H1 (cell line): ENCODE measurements at regions not wholly inside any gene's neighbourhood (a gene's known extent, or its start where the extent isn't known, plus 50 kb on each side); places are given as distances from the start of the nearest gene placed in this dataset.

Experiments used
- CTCF ChIA-PET: fragments of 300-600 bp; sonication (Branson Sonifier 250); formaldehyde crosslinking; loops from one replicate; lab custom pipeline; 2021; ENCODE audit not compliant: partially characterized antibody; lab: Charles Lee
- POLR2A ChIA-PET: fragments of 300-600 bp; sonication (Branson Sonifier 250); formaldehyde crosslinking; loops from one replicate; lab custom pipeline; 2021; ENCODE audit warnings: inconsistent platforms; ENCODE audit not compliant: partially characterized antibody; lab: Charles Lee
- DNase-seq, 2 experiments: peaks; one replicate each; pipeline versions ENCODE4 v3.0.0 to v3.0.0-alpha.2; 2010 to 2022; ENCODE audit warnings: low spot score in 2 of 2, low read depth in 1 of 2, mixed read lengths in 1 of 2
- FAIRE-seq: peaks from 2 replicates; lab custom pipeline; 2011; peaks lifted over from hg19 to GRCh38; lab: Jason Lieb, UNC
- H2AFZ ChIP-seq: 2 replicates; pipeline ENCODE4 v1.8.1; 2012; ENCODE audit warnings: low read length, inconsistent platforms
- H2AK5ac ChIP-seq: 2 replicates; pipeline ENCODE4 v1.6.1; 2013; ENCODE audit warnings: low read depth, low read length
- H2BK120ac ChIP-seq: replicated peaks from 2 replicates; pipeline ENCODE3; 2013; ENCODE audit warnings: low read depth, low read length, inconsistent platforms
- H2BK12ac ChIP-seq: 2 replicates; pipeline ENCODE4 v1.6.1; 2013; ENCODE audit warnings: low read depth, low read length
- H2BK15ac ChIP-seq: 2 replicates; pipeline ENCODE4 v1.6.1; 2013; ENCODE audit warnings: low read length
- H2BK20ac ChIP-seq: 2 replicates; pipeline ENCODE4 v1.6.1; 2013; ENCODE audit warnings: low read length
- H2BK5ac ChIP-seq: 2 replicates; pipeline ENCODE4 v1.6.1; 2013; ENCODE audit warnings: low read depth, low read length
- H3K14ac ChIP-seq: 2 replicates; pipeline ENCODE4 v1.6.1; 2013; ENCODE audit warnings: inconsistent platforms; ENCODE audit not compliant: insufficient read length
- H3K18ac ChIP-seq: 2 replicates; pipeline ENCODE4 v1.6.1; 2013; ENCODE audit warnings: low read length; ENCODE audit errors: extremely low read depth
- H3K23ac ChIP-seq: 2 replicates; pipeline ENCODE4 v1.6.1; 2013; ENCODE audit warnings: inconsistent platforms; ENCODE audit not compliant: insufficient read length
- H3K23me2 ChIP-seq: 2 replicates; pipeline ENCODE4 v1.6.1; 2013; ENCODE audit warnings: low read depth, low read length
- H3K27ac ChIP-seq: 2 replicates; pipeline ENCODE4 v1.6.1; 2011; ENCODE audit warnings: low read depth, low read length, inconsistent platforms
- H3K27me3 ChIP-seq, 4 experiments: replicated peaks in 1 of 4; 1 replicate in 1 of 4; 2 replicates in 3 of 4; pipeline versions ENCODE4 v1.6.1 to v1.8.1; 2011 to 2013; ENCODE audit warnings: low read length in 3 of 4, mild to moderate bottlenecking in 3 of 4, inconsistent platforms in 2 of 4, mixed read lengths in 2 of 4, moderate library complexity in 1 of 4; ENCODE audit not compliant: control insufficient read depth in 3 of 4, insufficient read depth in 3 of 4; ENCODE audit errors: extremely low read depth in 1 of 4
- H3K36me3 ChIP-seq, 4 experiments: 2 replicates each; pipeline versions ENCODE4 v1.6.1 to v1.8.1; 2011 to 2013; ENCODE audit warnings: mild to moderate bottlenecking in 4 of 4, low read length in 3 of 4, moderate library complexity in 2 of 4, control low read depth in 1 of 4, inconsistent platforms in 1 of 4; ENCODE audit not compliant: insufficient read depth in 4 of 4, control insufficient read depth in 2 of 4
- H3K4ac ChIP-seq: replicated peaks from 2 replicates; pipeline ENCODE3; 2013; ENCODE audit warnings: low read length, low read depth, mixed read lengths, inconsistent platforms; ENCODE audit not compliant: insufficient read length
- H3K4me1 ChIP-seq, 4 experiments: replicated peaks in 1 of 4; 1 replicate in 1 of 4; 2 replicates in 3 of 4; pipeline versions ENCODE4 v1.6.1 to v1.8.1; 2011 to 2013; ENCODE audit warnings: low read length in 3 of 4, inconsistent platforms in 2 of 4, mixed read lengths in 1 of 4; ENCODE audit not compliant: insufficient read depth in 4 of 4, control insufficient read depth in 3 of 4
- H3K4me2 ChIP-seq, 2 experiments: 2 replicates each; pipeline versions ENCODE4 v1.6.1 to v1.8.1; 2011 to 2013; ENCODE audit warnings: low read depth in 2 of 2, low read length in 2 of 2, control low read depth in 1 of 2, inconsistent platforms in 1 of 2, mild to moderate bottlenecking in 1 of 2; ENCODE audit not compliant: insufficient read depth in 1 of 2
- H3K4me3 ChIP-seq, 4 experiments: fragments of 200-600, 300-600 bp in 1 of 4; sonication (generic), shearing (Covaris generic), sonication (Bioruptor Twin) in 1 of 4; 2 replicates each; pipeline versions ENCODE4 v1.5.1 to v1.8.1; 2011 to 2016; ENCODE audit warnings: low read length in 4 of 4, low read depth in 3 of 4, control low read depth in 2 of 4, inconsistent platforms in 2 of 4, mild to moderate bottlenecking in 2 of 4, mixed read lengths in 1 of 4, moderate library complexity in 1 of 4; ENCODE audit not compliant: insufficient read depth in 2 of 4; ENCODE audit errors: extremely low read depth in 1 of 4
- H3K56ac ChIP-seq: replicated peaks from 2 replicates; pipeline ENCODE3; 2013; ENCODE audit warnings: low read depth, mild to moderate bottlenecking, mixed read lengths, low read length, inconsistent platforms; ENCODE audit not compliant: insufficient read length
- H3K79me1 ChIP-seq: 2 replicates; pipeline ENCODE4 v1.6.1; 2013; ENCODE audit warnings: low read depth, low read length, control low read depth
- H3K79me2 ChIP-seq, 2 experiments: 2 replicates each; pipeline versions ENCODE4 v1.6.1 to v1.8.1; 2012 to 2013; ENCODE audit warnings: low read length in 2 of 2, mild to moderate bottlenecking in 2 of 2, inconsistent platforms in 1 of 2; ENCODE audit not compliant: insufficient read depth in 2 of 2, control insufficient read depth in 1 of 2
- H3K9ac ChIP-seq, 4 experiments: replicated peaks in 1 of 4; 1 replicate in 1 of 4; 2 replicates in 3 of 4; pipeline versions ENCODE4 v1.6.1 to v1.8.1; 2011 to 2013; ENCODE audit warnings: low read depth in 3 of 4, low read length in 3 of 4, control low read depth in 2 of 4, mild to moderate bottlenecking in 2 of 4, moderate library complexity in 2 of 4, inconsistent platforms in 1 of 4; ENCODE audit errors: extremely low read depth in 1 of 4
- H3K9me3 ChIP-seq, 2 experiments: 2 replicates each; pipeline versions ENCODE4 v1.6.1 to v1.8.1; 2012 to 2013; ENCODE audit warnings: mild to moderate bottlenecking in 2 of 2, moderate library complexity in 2 of 2, control low read depth in 1 of 2, inconsistent platforms in 1 of 2, low read depth in 1 of 2, low read length in 1 of 2, mixed read lengths in 1 of 2; ENCODE audit not compliant: insufficient read depth in 2 of 2
- H4K20me1 ChIP-seq, 2 experiments: replicated peaks in 1 of 2; 2 replicates each; pipeline versions ENCODE3 to v1.8.1; 2011 to 2013; ENCODE audit warnings: inconsistent platforms in 2 of 2, low read length in 2 of 2, mild to moderate bottlenecking in 1 of 2; ENCODE audit not compliant: insufficient read depth in 2 of 2, control insufficient read depth in 1 of 2
- H4K5ac ChIP-seq: 2 replicates; pipeline ENCODE4 v1.6.1; 2013; ENCODE audit warnings: low read length, low read depth, mixed read lengths, inconsistent platforms; ENCODE audit not compliant: insufficient read length
- H4K8ac ChIP-seq: 2 replicates; pipeline ENCODE4 v1.8.0; 2013; ENCODE audit warnings: mild to moderate bottlenecking, moderate library complexity, low read length, inconsistent platforms; ENCODE audit not compliant: insufficient read depth; ENCODE audit errors: extremely low read depth
- H4K91ac ChIP-seq: replicated peaks from 2 replicates; pipeline ENCODE3; 2013; ENCODE audit warnings: low read length, mixed read lengths, inconsistent platforms; ENCODE audit not compliant: insufficient read length
- ATF3 ChIP-seq: IDR thresholded peaks from 2 replicates; pipeline ENCODE4 v1.6.1; 2011; ENCODE audit warnings: low read depth, mild to moderate bottlenecking, low read length; ENCODE audit not compliant: insufficient read depth
- CBX8 ChIP-seq: fragments of 300-800, 300-1000 bp; sonication (generic); IDR thresholded peaks from 2 replicates; pipeline ENCODE4 v1.7.1; 2016; ENCODE audit warnings: low read depth, low read length, borderline replicate concordance
- EGR1 ChIP-seq: IDR thresholded peaks from 2 replicates; pipeline ENCODE4 v1.6.1; 2011; ENCODE audit warnings: low read depth, low read length, borderline replicate concordance
- JUN ChIP-seq: IDR thresholded peaks from 2 replicates; pipeline ENCODE4 v1.6.1; 2011; ENCODE audit warnings: low read depth, mild to moderate bottlenecking, improper control_type of control experiment, low read length
- MAFK ChIP-seq: IDR thresholded peaks from 2 replicates; pipeline ENCODE4 v1.6.1; 2012; ENCODE audit warnings: low read depth, mild to moderate bottlenecking, improper control_type of control experiment, low read length
- POU5F1 ChIP-seq: IDR thresholded peaks from 2 replicates; pipeline ENCODE4 v1.6.1; 2011; ENCODE audit warnings: low read depth, mild to moderate bottlenecking, low read length, moderate library complexity
- RFX5 ChIP-seq: IDR thresholded peaks from 2 replicates; pipeline ENCODE4 v1.6.1; 2011; ENCODE audit warnings: low read depth, low read length, improper control_type of control experiment, borderline replicate concordance
- RNF2 ChIP-seq: fragments of 200-900, 300-1000 bp; sonication (generic); IDR thresholded peaks from 2 replicates; pipeline ENCODE4 v1.7.1; 2016; ENCODE audit warnings: borderline replicate concordance, low read depth, mild to moderate bottlenecking, antibody characterized with exemption, low read length; ENCODE audit not compliant: poor library complexity, severe bottlenecking; ENCODE audit errors: missing control alignments
- SP2 ChIP-seq: IDR thresholded peaks from 2 replicates; pipeline ENCODE4 v1.6.1; 2012; ENCODE audit warnings: mild to moderate bottlenecking, low read length, inconsistent platforms
- TCF12 ChIP-seq: IDR thresholded peaks from 2 replicates; pipeline ENCODE4 v1.6.1; 2011; ENCODE audit warnings: low read depth, mild to moderate bottlenecking, low read length
- YY1 ChIP-seq: IDR thresholded peaks from 2 replicates; pipeline ENCODE4 v1.6.1; 2011; ENCODE audit warnings: low read depth, mild to moderate bottlenecking, low read length
- WGBS, 2 experiments: shearing (Covaris generic) in 1 of 2; methylation state at CpG; one replicate each; pipeline versions ENCODE4 v1.1.6 to v1.1.7; 2013 to 2015; ENCODE audit warnings: low lambda C conversion rate in 2 of 2, mixed read lengths in 2 of 2, inconsistent platforms in 1 of 2, low coverage in 1 of 2, missing lambda C conversion rate in 1 of 2; ENCODE audit not compliant: insufficient replicate concordance in 2 of 2, insufficient coverage in 1 of 2, insufficient read length in 1 of 2; ENCODE audit errors: extremely low coverage in 1 of 2, missing lambda C conversion rate in 1 of 2; 5-methylcytosine and 5-hydroxymethylcytosine counted together

GRCh38 chr20:24853916-24854315 lies 95.2 kb upstream of the CST7 start:
- Histone ChIP-seq H3K14ac (no peak overlapping the region), H3K36me3 (no peaks in the 10 kb centered on the region), H2AK5ac (no peak overlapping the region), H2BK5ac (no peak overlapping the region), H2BK15ac (no peak overlapping the region), H3K79me1 (no peaks in the 10 kb centered on the region), H3K23me2 (no peaks in the 10 kb centered on the region), H2BK12ac (no peak overlapping the region), H4K5ac (no peak overlapping the region), H4K8ac (no peak overlapping the region), H3K79me2 (no peaks in the 10 kb centered on the region), H3K27ac (no peak overlapping the region), H3K9me3 (peaks cover 19 to 35% of the 10 kb centered on the region in 2 experiments; a peak in 3 of 4 replicates), H4K20me1 (no peaks in the 10 kb centered on the region), H3K4me1 (no peaks in the 10 kb centered on the region), H3K4me3 (no peak overlapping the region), H3K9ac (no peak overlapping the region), H2BK20ac (no peak overlapping the region), H3K18ac (no peak overlapping the region), H3K27me3 (no peaks in the 10 kb centered on the region), H2AFZ (no peak overlapping the region), H3K4me2 (no peak overlapping the region), H3K23ac (no peak overlapping the region), H3K56ac (no peak overlapping the region), H4K91ac (no peak overlapping the region), H3K4ac (no peak overlapping the region), H2BK120ac (no peak overlapping the region)
- DNase-seq, result no peak
- ChIA-PET POLR2A (no interaction called here), CTCF (interaction anchor here (1.2 kb wide), 1 partner anchor 704 kb away, joined by 3 read pairs; no protein-coding TSS in a partner anchor)
- no peak for FAIRE-seq
- TF ChIP-seq RNF2, result no peak
- TF ChIP-seq MAFK, result no peak
- TF ChIP-seq POU5F1, result no peak
- no peak for TF ChIP-seq ATF3
- TF ChIP-seq TCF12, result no peak
- TF ChIP-seq YY1, result no peak
- no peak for TF ChIP-seq SP2
- no peak for TF ChIP-seq CBX8
- TF ChIP-seq RFX5, result no peak
- no peak for TF ChIP-seq EGR1
- TF ChIP-seq JUN, result no peak
- whole genome bisulfite sequencing, 2 experiments, result 88% methylated on average over 1 of the region's 1 CpG; no CpG with 5 or more reads in 1 of the 2 experiments
